Fibroblast of skin of right biceps (primary cell): ENCODE measurements at regions not wholly inside any gene's neighbourhood (a gene's known extent, or its start where the extent isn't known, plus 50 kb on each side); places are given as distances from the start of the nearest gene placed in this dataset.
"Not testable (repeated sequence)": the region's sequence is repeated elsewhere in the genome, so short reads cannot be mapped to it uniquely, and the experiment has no call there.

Experiments used
- DNase-seq: peaks from one replicate; pipeline ENCODE4 v3.0.0-alpha.2; 2013

DNA sequence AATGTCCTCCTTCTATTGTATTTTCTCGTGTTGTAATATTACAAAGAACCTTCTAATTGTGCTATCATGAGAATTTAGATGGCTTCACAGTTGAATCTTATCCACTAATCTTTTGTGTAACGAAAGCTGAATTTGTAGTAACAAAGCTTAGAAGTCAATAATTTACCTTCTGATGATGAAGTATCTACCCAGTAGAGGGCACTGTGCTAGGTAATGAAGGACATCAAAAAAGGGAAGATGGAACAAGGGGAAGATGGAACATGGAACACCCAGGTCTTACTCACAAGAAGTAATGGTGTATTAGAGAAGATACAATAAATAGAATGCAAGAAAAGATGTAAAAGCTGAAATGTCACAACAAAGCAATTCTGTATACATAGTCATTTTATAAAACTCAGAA, 131.0 kb upstream of the CCNG1 start:
- peak; percentile 3 for DNase-seq

DNA sequence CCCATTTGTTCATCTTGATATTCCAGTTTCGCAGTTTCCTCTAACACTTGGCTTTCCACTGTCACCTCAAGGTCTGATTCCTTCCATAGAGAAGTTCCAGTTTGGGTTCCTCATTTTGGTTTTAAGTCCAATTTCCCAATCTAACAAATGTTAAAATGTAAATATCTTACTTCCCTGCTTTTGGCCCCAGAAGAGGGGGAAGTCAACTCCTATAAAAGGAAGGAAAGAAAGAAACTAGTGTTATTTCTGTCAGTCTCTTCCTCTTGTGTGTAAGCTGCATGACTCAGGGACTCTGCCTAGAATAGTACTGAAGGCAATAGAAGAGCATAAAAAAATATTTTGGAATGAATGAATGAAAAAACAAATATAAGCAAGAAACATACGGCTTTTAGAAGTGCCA, 127.5 kb upstream of the CCNG1 start:
- DNase-seq, result no peak

DNA sequence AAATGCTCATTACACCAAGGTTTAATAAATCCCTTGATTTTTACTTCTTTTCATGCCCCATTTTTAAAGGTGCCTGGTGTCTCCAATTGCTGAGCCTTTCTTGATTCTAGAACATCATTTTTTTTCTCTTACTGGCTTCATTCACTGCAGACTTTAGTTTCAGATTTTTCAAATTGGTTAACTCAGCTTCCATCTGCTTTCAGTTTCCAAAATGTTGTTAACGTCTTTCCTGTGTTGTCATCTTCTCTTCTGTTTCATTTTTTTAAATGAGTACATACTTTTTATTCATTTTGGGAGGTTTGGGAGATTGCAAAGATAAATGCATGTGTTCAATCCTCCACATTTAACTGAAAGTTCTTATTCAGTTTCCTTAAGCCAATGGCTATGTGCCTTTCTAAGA, 126.4 kb upstream of the CCNG1 start:
- no peak for DNase-seq

DNA sequence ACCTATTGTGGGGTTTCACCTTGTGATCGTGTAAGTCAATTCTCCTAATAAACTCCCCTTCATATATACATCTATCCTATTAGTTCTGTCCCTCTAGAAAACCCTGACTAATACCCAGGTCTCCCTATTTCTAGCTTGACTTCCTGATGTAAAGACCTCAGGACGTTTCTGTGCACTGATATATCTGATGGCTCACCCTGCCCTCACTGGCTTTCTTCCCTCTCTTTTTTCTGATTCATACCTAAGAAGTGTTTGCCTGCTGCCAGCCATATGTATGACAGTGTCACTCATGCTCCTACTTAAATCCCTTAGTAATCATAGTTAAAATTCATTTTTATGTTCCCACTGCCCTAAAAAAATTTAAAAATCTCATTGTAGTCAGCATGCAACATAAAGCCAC, 124.8 kb upstream of the CCNG1 start:
- DNase-seq, result no peak

DNA sequence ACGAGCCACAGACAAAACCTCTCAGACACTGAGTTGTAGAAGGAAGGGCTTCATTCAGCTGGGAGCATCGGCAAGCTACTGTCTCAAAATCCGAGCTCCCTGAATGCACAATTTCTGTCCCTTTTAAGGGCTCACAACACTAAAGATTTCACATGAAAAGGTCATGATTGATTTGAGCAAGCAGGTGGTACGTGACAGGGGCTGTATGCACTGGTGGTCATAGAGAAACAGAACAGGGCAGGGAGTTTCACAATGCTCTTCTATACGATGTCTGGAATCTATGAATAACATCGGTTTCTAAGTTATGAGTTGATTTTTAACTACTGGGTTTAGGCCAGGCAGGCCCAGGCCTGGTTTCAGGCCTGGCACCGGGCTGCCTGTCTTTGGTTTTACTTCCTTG, 124.3 kb upstream of the CCNG1 start:
- DNase-seq, result not testable (repeated sequence)

DNA sequence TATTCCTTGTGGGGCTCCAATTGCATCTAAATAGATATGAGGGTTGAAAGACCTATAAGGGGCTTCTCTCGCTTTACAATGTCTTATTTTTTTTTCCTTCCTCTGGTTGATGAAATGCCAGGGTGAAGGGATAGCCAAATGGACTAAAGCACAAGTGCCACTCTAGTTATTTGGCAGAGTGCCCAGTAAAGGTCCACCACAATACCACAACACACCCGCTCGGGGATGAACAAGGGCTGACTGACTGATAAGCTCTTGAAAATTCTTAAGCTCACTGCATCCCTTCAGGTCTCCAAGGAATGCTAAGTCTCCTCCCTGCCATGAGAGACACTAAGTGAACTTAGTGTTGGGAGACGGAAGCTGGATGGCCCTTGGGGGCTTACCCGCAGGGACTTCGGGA, 121.0 kb upstream of the CCNG1 start:
- DNase-seq, result not testable (repeated sequence)

DNA sequence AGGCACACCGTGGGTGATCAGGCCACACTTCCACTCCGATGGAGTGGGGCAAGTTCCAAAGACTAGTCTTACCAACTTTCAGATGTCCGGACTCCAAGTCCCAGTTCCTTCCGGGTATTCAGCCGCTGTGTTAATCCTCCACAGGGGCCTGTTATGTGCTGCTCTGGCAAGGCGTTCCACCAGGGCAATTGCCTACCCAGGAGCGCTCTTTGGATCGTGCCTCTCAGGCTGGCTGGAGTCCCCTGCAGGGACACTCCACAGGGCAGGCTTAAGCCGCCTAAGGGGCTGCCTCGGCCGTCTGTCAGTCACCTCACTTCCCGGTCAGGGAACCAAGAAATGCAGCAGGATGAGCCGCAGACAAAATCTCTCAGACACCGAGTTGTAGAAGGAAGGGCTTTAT, 118.7 kb upstream of the CCNG1 start:
- no peak for DNase-seq

DNA sequence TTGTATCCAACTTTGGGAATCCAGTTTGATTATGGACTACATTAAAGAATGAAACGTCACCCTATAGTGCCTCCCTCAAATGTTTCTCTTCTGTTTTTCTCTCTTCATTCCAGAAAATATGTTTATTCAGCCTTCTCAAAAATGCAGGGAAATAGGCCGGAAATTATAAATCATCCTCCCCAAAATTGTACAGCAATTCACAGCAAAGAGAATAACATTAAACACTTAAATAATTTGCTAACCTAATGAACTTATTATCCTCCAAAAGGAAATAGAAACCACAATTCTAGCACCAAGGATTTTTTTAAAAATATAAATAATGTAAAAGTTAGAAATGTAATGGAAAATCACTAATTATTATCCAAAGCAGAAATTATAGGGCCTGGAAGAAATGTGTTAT, 115.9 kb upstream of the CCNG1 start:
- no peak for DNase-seq

DNA sequence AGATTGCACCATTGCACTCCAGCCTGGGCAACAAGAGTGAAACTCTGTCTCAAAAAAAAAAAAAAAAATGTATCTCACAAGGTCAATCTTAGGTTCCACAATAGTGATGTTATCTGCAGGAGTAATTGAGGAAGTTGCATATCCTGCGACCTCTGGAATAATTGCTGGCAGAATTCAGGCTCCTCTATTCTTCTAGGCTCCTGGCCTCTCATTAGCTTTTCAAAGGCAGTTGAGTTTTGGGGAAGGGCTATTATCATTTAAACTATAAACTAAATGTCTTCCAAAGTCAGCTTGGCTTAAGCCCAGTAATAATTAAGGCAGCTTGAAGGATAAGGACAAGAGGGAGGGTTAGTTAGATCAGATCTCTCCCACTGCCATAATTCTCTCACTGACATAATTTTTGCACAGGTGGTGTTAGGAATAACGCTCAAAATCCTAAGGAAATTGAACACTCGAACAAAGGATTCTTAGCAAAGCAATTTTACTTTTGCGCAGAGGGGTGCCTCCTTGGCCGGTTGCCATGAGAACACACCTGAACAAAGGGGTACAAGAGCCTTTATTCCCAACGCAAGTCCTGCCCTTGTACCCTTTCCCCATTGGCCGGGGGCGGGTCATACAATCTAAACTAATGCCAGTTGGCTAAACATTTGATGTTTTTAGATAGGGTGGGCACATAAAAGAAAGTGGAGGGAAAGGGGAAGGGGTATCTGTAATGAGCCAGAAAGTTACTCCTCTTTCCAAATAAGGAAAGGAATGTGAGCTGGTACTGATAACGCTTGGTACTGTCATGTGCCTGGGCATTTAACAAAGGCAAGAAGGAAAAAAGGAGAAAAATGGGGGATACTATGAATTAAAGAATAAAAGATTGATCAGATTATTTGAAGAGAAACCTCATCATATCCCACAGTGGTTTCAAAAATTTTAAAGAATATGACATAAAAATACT, 106.4 kb upstream of the CCNG1 start:
- DNase-seq, result no peak

DNA sequence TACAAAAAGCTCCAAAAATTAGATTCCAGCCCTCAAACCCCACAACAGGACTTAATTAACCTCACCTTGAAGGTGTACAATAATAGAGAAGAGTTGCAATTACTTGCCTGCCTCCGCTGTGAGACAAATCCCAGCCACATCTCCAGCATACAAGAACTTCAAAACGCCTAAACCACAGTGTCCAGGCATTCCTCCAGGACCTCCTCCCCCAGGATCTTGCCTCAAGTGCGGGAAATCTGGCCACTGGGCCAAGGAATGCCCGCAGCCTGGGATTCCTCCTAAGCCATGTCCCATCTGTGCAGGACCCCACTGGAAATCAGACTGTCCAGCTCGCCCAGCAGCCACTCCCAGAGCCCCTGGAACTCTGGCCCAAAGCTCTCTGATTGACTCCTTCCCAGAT, 101.3 kb upstream of the CCNG1 start:
- DNase-seq, result not testable (repeated sequence)

DNA sequence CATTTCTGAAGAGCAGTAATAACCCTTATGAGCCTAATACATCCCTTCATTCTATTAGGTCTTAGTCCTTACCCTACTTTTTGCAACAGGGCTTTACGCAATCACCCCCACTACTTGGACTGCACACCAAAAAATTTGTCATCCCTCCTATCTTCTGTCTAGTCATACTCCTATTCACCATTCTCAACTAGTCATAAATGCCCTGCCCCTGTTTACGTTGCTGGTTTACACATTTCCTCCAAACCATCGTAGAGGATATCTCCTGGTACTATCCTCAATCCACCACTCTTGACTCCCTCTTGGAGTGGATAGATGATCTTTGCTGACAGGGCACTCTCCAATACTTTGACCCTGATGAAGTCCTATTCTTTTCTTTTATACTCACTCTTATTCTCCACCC, 98.2 kb upstream of the CCNG1 start:
- no peak for DNase-seq

DNA sequence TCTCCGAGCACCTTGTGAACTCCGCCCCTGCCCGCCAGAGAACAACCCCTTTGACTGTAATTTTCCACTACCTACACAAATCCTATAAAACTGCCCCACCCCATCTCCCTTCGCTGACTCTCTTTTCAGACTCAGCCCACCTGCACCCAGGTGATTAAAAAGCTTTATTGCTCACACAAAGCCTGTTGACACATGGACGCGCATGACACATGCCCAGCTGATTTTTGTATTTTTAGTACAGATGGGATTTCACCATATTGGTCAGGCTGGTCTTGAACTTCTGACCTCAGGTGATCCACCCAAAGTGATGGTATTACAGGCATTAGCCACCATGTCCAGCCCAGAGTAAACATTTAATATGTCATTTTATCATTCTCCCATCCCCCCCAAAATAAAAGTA, 97.0 kb upstream of the CCNG1 start:
- DNase-seq, result not testable (repeated sequence)

DNA sequence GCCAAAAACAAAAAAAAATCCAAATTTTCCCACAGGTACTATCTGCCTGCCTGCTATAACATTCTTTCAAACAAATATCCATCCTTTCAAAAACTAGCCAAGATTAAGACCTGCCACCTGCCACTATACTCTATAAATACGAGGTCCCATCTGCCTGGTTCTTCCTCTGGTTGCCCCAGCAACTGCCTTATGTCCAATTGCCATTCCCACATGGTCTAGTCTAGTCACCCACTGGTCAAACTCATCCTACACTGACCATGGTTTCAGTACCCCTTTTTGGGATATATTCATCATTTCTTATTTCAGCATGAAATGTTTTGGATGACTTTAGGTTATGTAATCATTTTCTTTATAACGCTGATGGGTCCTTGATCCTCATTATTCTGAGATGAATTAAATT, 95.1 kb upstream of the CCNG1 start:
- no peak for DNase-seq

DNA sequence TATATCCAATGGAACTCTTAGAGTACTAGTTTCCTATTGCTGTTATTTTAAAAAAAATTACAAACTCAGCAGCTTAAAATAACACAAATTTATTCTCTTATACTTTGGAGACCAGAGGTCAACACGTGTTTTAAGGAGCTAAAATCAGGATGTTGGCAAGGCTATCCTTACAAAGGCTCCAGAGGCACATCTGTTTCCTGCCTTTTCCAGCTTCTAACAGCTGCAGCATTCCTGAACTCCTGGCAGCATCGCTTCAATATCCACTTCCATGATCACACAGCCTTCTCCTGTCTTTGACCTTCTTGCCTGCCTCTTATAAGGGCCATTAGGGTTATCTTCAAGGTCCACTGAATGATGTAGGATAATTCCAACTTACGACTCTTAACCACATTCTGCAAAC, 92.2 kb upstream of the CCNG1 start:
- DNase-seq, result no peak

DNA sequence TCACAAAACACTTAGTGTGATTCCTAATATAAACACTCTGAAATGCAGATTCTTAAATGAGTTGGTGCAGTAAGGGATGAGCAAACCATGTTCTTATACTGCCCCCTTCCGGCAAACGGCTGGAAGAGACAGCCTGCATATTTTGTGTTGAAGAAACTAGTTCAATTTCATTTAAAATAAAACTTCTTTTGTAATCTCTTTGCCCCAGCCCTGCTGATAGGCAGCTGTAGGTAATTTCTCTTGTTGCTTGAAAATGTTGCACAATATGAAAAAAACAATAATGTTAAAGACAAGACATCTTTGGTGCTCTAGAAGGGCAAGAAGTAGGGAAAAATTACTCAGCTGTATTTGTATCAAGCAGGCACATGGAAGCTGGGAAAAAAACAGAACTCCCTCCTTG, 89.7 kb upstream of the CCNG1 start:
- peak; percentile 50 for DNase-seq

DNA sequence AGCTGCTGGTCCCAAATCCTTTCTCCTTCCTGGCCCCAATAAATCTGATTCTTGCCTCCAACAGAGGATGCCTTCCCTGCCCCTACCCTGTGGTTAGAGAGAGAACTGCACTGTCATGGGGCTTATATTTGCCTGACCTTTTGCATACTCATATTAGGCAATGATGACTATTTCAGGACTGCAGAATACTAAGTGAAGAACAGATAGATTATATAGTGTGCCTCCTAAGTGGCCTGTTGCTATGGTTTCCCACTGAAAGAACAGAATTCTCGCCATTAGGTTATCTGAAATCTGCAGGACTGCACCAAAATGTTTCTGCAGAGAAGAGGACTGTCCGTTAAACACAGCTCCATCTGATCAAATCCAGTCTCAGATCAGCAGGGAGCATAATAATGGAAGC, 87.3 kb upstream of the CCNG1 start:
- DNase-seq, result no peak

DNA sequence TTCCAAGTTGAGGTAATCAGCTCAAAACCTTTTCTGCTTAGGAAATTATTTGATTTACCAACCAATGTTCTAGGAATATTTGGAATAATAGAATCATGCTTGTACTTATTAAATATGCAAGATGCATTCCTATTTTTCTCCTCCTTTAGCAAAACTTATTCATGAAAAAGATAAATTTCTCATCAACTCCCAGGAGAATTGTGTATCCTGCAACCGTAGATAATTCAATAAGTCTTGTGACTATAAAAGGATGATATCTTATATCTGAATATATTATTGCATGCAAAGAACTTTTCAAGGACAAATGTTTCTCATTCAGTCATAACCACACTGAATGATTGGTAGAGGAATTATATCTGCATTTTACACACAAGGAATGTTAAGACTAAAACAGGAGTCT, 84.9 kb upstream of the CCNG1 start:
- DNase-seq, result no peak

DNA sequence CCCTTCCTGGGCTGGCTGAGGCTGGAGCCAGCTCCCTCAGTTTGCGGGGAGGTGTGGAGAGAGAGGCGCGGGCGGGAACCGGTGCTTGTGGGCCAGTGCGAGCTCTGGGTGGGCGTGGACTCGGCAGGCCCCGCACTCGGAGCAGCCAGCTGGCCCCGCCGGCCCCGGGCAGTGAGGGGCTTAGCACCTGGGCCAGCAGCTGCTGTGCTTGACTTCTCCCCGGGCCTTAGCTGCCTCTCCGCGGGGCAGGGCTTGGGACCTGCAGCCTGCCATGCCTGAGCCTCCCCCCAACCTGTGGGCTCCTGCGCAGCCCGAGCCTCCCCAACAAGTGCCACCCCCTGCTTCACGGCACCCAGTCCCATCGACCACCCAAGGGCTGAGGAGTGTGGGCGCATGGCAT, 81.6 kb upstream of the CCNG1 start:
- DNase-seq, result not testable (repeated sequence)

DNA sequence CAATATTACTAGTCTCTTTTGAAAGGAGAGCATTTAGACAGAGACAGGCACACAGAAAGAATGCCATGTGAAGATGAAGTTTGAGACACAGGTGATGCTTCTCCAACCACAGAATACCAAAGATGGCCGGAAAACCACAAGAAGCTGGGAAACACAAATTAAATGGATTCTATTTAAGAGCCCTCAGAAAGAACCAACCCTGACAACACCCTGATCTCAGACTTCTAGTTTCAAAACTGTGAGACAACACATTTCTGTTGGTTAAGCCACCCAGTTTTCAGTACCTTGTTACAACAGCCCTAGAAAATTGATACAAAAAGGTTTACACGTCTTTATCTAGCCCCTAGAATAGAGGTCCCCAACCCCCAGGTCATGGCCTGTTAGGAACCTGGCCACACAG, 79.8 kb upstream of the CCNG1 start:
- no peak for DNase-seq

DNA sequence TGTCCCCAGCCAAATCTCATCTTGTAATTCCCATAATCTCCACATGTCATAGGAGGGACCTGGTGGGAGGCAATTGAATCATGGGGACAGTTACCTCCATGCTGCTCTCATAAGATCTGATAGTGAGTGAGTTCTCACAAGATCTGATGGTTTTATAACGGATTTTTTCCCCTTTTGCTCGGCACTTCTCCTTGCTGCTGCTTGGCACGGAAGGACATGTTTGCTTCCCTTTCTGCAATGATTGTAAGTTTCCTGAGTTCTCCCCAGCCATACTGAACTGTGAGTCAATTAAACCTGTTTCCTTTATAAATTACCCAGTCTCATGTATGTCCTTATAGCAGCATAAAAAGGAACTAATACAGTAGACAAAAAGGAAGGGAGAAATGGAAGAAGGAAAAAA, 76.7 kb upstream of the CCNG1 start:
- DNase-seq, result no peak

DNA sequence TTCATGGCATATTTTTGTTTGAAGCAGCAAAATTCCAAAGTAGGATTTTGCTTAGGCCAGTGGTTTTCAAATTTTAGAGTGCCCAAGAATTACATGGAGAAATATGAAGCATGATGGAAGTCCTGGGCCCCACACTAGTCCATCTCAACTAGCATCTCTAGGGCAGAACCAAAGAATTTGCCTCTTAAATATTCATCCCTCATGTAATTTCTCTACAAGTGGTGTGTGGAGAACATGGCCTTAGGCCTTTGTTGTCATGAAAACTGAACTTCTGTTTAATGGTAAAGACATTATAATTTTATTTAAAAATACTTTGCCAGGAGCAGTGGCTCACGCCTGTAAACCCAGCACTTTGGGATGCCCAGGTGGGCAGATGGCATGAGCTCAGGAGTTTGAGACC, 75.9 kb upstream of the CCNG1 start:
- DNase-seq, result no peak

DNA sequence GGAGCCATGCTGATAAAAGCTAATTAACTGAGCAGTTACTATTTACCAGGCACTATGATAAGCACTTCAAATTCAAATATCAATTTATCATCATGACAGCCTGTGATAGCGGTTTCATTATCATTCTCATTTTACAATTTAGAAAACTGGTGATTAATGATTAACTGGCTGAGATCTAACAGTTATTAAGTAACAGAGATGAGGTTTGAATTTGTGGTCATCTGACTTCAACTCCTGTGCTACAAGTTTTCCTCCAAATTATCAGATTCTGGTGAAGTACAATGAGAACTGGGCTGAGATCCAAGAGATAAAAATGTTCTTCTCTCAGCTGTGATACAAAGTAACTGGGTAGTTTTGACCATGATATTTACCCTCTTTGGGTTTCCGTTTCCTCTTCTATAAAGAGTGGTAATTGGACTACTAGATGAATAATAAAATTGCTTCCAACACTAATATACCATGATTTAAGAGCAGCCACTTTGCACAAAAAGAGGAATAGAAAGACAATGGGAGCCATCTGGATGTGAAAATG, 74.5 kb upstream of the CCNG1 start:
- no peak for DNase-seq

DNA sequence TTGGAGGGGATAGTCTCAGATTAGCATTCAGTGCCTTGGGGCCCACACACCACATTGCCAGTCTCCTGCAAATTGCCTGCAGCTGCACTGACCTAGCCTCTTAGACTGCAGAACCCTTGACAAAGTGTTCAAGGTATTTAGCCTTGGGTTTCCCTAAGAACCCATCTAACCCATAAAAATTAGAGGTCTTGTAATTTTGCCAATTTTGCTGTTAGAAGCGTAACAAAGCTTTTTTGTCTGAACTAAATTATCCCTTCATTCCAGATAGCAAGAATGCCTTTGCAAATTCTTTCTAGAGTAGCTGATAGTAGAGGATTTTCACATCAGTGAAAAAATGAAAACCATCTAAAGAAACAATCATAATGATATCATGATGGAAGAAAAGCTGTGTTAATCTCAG, 74.0 kb upstream of the CCNG1 start:
- no peak for DNase-seq

DNA sequence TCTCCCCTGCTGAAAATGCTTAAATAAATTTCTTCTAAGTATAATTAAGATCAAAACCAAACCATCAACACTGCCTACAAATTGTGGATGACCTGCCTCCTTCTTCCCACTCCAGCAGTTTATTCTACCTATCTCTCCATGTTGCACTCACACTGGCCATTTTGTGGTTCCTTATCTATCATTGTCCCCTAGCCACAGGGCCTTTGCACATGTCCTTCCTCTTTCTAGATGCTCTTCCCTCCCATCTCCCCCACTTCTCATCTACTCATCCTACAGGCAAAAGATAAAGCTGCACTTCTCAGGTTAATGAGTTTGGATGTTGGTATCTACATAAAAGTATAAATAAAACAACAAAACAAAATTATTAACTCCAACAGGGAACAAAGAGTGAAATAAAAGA, 70.6 kb upstream of the CCNG1 start:
- no peak for DNase-seq
